ENCODE measurements at regions not wholly inside any gene's neighbourhood (a gene's known extent, or its start where the extent isn't known, plus 50 kb on each side); places are given as distances from the start of the nearest gene placed in this dataset.

GRCh38 chr1:228803421-228803820 lies 68.1 kb downstream of the RHOU start:
- H3K36me3 Mint-ChIP-seq (ENCODE audit: low read depth) = peaks cover 6% of the 10 kb centered on the region; the same call in 1 of the 2 replicates
- H3K4me1 Mint-ChIP-seq (ENCODE audit: low read depth) = no peaks in the 10 kb centered on the region
- no peak for TF ChIP-seq CTCF (IDR thresholded peaks at IDR 0.05)
- peaks cover 37% of the 10 kb centered on the region for H3K9me3 Mint-ChIP-seq
- H3K27ac Mint-ChIP-seq = no peak overlapping the region
- H3K27me3 Mint-ChIP-seq (ENCODE audit: insufficient read depth) = peaks cover 5% of the 10 kb centered on the region; the same call in 1 of the 2 replicates
- DNase-seq = no peak
- H3K4me3 Mint-ChIP-seq = no peak overlapping the region

GRCh38 chr1:228804173-228804572 lies 68.9 kb downstream of the RHOU start:
- no peak for DNase-seq
- Mint-ChIP-seq H3K36me3 (ENCODE audit: low read depth) (peaks cover 6% of the 10 kb centered on the region; the same call in 1 of the 2 replicates), H3K4me1 (ENCODE audit: low read depth) (no peaks in the 10 kb centered on the region), H3K9me3 (peaks cover 42% of the 10 kb centered on the region), H3K27ac (no peak overlapping the region), H3K27me3 (ENCODE audit: insufficient read depth) (peaks cover 5% of the 10 kb centered on the region; the same call in 1 of the 2 replicates), H3K4me3 (no peak overlapping the region)
- TF ChIP-seq CTCF (IDR thresholded peaks at IDR 0.05) = no peak

GRCh38 chr1:228804640-228805413 lies 69.5 kb downstream of the RHOU start:
- Mint-ChIP-seq H3K27me3 (ENCODE audit: insufficient read depth) (peaks cover 5% of the 10 kb centered on the region; the same call in 1 of the 2 replicates), H3K27ac (no peak overlapping the region), H3K36me3 (ENCODE audit: low read depth) (peaks cover 6% of the 10 kb centered on the region; the same call in 1 of the 2 replicates), H3K9me3 (peaks cover 44% of the 10 kb centered on the region), H3K4me3 (no peak overlapping the region), H3K4me1 (ENCODE audit: low read depth) (no peaks in the 10 kb centered on the region)
- no peak for DNase-seq
- no peak for TF ChIP-seq CTCF (IDR thresholded peaks at IDR 0.05)

- no peak for DNase-seq
- Mint-ChIP-seq H3K4me3 (no peak overlapping the region), H3K36me3 (ENCODE audit: low read depth) (peaks cover 6% of the 10 kb centered on the region; the same call in 1 of the 2 replicates), H3K27me3 (ENCODE audit: insufficient read depth) (peaks cover 5% of the 10 kb centered on the region; the same call in 1 of the 2 replicates), H3K9me3 (peaks cover 75% of the 10 kb centered on the region), H3K27ac (no peak overlapping the region), H3K4me1 (ENCODE audit: low read depth) (no peaks in the 10 kb centered on the region)
- TF ChIP-seq CTCF (IDR thresholded peaks at IDR 0.05) = no peak
Measured at GRCh38 chr1:228807904-228808605, 72.8 kb downstream of the RHOU start.

GRCh38 chr1:228809621-228810394 lies 74.5 kb downstream of the RHOU start:
- TF ChIP-seq CTCF (IDR thresholded peaks at IDR 0.05) = no peak
- Mint-ChIP-seq H3K4me1 (ENCODE audit: low read depth) (no peaks in the 10 kb centered on the region), H3K27me3 (ENCODE audit: insufficient read depth) (peaks cover 2% of the 10 kb centered on the region; the same call in 1 of the 2 replicates), H3K36me3 (ENCODE audit: low read depth) (peaks cover 6% of the 10 kb centered on the region; the same call in 1 of the 2 replicates), H3K4me3 (no peak overlapping the region), H3K27ac (no peak overlapping the region), H3K9me3 (peaks cover 70% of the 10 kb centered on the region)
- no peak for DNase-seq

Data from HFFc6 (cell line).